Ovary (tissue), 3 donors: ENCODE measurements at regions not wholly inside any gene's neighbourhood (a gene's known extent, or its start where the extent isn't known, plus 50 kb on each side); places are given as distances from the start of the nearest gene placed in this dataset.

ENCODE experiments used
- POLR2A ChIP-seq: fragments of 450-650 bp; IDR thresholded peaks from one replicate; pipeline ENCODE4 v1.6.1; 2017; ENCODE audit warnings: antibody characterized with exemption, mild to moderate bottlenecking, moderate library complexity
- TF ChIP-seq, protein P1 (sequence below), 3 donors: fragments of 450-650 bp in 2 of 3; fragments of 200-600 bp in 1 of 3; IDR thresholded peaks; one replicate each; pipeline versions ENCODE4 v1.5.1 to v1.8.0; 2016 to 2022; ENCODE audit warnings: antibody characterized with exemption in 3 of 3, mild to moderate bottlenecking in 1 of 3
- donor health status: DM: no; HTN: no; CAD: no.

DNA sequence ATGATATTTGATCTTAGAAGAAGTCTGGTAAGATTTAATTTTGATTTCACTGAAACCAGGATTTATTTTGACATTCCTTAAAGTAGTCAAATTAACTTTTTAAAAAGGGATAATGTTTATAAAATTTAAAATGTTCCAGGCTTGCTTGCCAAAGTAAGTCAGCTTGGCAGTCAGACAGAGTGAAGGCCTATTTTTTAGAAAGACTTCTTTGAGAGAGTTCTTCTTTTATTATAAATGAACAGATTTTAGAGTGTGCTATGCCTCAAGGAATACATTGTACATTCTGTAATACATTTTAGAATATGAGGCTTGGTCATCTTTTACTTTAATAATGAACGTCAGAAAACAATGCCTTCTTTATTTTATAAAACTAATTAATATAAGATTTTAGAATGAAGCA lies 138.7 kb downstream of the DISP1 start:
- TF ChIP-seq, protein P1, sequence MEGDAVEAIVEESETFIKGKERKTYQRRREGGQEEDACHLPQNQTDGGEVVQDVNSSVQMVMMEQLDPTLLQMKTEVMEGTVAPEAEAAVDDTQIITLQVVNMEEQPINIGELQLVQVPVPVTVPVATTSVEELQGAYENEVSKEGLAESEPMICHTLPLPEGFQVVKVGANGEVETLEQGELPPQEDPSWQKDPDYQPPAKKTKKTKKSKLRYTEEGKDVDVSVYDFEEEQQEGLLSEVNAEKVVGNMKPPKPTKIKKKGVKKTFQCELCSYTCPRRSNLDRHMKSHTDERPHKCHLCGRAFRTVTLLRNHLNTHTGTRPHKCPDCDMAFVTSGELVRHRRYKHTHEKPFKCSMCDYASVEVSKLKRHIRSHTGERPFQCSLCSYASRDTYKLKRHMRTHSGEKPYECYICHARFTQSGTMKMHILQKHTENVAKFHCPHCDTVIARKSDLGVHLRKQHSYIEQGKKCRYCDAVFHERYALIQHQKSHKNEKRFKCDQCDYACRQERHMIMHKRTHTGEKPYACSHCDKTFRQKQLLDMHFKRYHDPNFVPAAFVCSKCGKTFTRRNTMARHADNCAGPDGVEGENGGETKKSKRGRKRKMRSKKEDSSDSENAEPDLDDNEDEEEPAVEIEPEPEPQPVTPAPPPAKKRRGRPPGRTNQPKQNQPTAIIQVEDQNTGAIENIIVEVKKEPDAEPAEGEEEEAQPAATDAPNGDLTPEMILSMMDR (IDR thresholded peaks at IDR 0.05): no peak
- TF ChIP-seq POLR2A: no peak
